ENCODE measurements at regions not wholly inside any gene's neighbourhood (a gene's known extent, or its start where the extent isn't known, plus 50 kb on each side); places are given as distances from the start of the nearest gene placed in this dataset.

GRCh38 chr21:28822123-28822399 lies 170.6 kb downstream of the LTN1 start:
- TF ChIP-seq CTCF (IDR thresholded peaks at IDR 0.05; ENCODE audit: control extremely low read depth, extremely low read depth, low read depth, missing control alignments) = no peak
- DNase-seq (ENCODE audit: extremely low spot score) = no peak
- POLR2A ChIA-PET = no interaction called here
- CTCF ChIA-PET = no interaction called here

- ChIA-PET CTCF (no interaction called here), POLR2A (no interaction called here)
These were observed 171.2 kb downstream of the LTN1 start for GRCh38 chr21:28821276-28822122.

GRCh38 chr21:28818663-28819278 lies 173.9 kb downstream of the LTN1 start:
- TF ChIP-seq CTCF (IDR thresholded peaks at IDR 0.05; ENCODE audit: control extremely low read depth, extremely low read depth, low read depth, missing control alignments) = no peak
- ChIA-PET CTCF (interaction anchor here (1.4 kb wide), 1 partner anchor 10 kb away, joined by 3 read pairs; no protein-coding TSS in a partner anchor), POLR2A (no interaction called here)
- DNase-seq (ENCODE audit: extremely low spot score) = no peak

More at GRCh38 chr21:28821276-28822122, 171.2 kb downstream of the LTN1 start:
- TF ChIP-seq CTCF (IDR thresholded peaks at IDR 0.05; ENCODE audit: control extremely low read depth, extremely low read depth, low read depth, missing control alignments) = no peak
- DNase-seq (ENCODE audit: extremely low spot score) = no peak

GRCh38 chr21:28817871-28818270 lies 174.8 kb downstream of the LTN1 start:
- no peak for TF ChIP-seq CTCF (IDR thresholded peaks at IDR 0.05; ENCODE audit: control extremely low read depth, extremely low read depth, low read depth, missing control alignments)
- POLR2A ChIA-PET = no interaction called here
- DNase-seq (ENCODE audit: extremely low spot score) = no peak
- CTCF ChIA-PET = interaction anchor here (0.9 to 2.2 kb wide), 3 partner anchors 12 to 95 kb away, joined by 3 to 7 read pairs (median 4); no protein-coding TSS in a partner anchor

GRCh38 chr21:28811860-28812259 lies 180.8 kb downstream of the LTN1 start:
- CTCF ChIA-PET = no interaction called here
- DNase-seq (ENCODE audit: extremely low spot score) = no peak
- no peak for TF ChIP-seq CTCF (IDR thresholded peaks at IDR 0.05; ENCODE audit: control extremely low read depth, extremely low read depth, low read depth, missing control alignments)
- POLR2A ChIA-PET = no interaction called here

GRCh38 chr21:28810826-28811524 lies 181.7 kb downstream of the LTN1 start:
- no peak for DNase-seq (ENCODE audit: extremely low spot score)
- TF ChIP-seq CTCF (IDR thresholded peaks at IDR 0.05; ENCODE audit: control extremely low read depth, extremely low read depth, low read depth, missing control alignments) = no peak
- ChIA-PET POLR2A (no interaction called here), CTCF (no interaction called here)
